Loucy (cell line): ENCODE measurements at regions not wholly inside any gene's neighbourhood (a gene's known extent, or its start where the extent isn't known, plus 50 kb on each side); places are given as distances from the start of the nearest gene placed in this dataset.

Experiments
- CTCF ChIP-seq: fragments of 200-600 bp; sonication (generic); conservative IDR thresholded peaks from 2 replicates; pipeline ENCODE4 v1.5.1; 2014; ENCODE audit warnings: mild to moderate bottlenecking, antibody characterized with exemption, low read length
- EZH2phosphoT487 ChIP-seq: fragments of 200-600 bp; IDR thresholded peaks from 2 replicates; pipeline ENCODE4 v1.6.1; 2018; ENCODE audit warnings: antibody characterized with exemption, mild to moderate bottlenecking, moderate library complexity, borderline replicate concordance

- no peak for TF ChIP-seq CTCF
- no peak for TF ChIP-seq EZH2phosphoT487
Observed at GRCh38 chr16:8217201-8217600, 373.1 kb downstream of the TMEM114 start.
